HUES64 (cell line): ENCODE measurements at regions not wholly inside any gene's neighbourhood (a gene's known extent, or its start where the extent isn't known, plus 50 kb on each side); places are given as distances from the start of the nearest gene placed in this dataset.

Experiments
- H3K27ac ChIP-seq: 2 replicates; pipeline ENCODE4 v1.7.0; 2013; ENCODE audit warnings: low read depth, low read length, inconsistent platforms
- H3K27me3 ChIP-seq: 2 replicates; pipeline ENCODE4 v1.6.1; 2013; ENCODE audit warnings: mild to moderate bottlenecking, low read length; ENCODE audit not compliant: insufficient read depth
- H3K36me3 ChIP-seq: 2 replicates; pipeline ENCODE4 v1.6.1; 2013; ENCODE audit warnings: mild to moderate bottlenecking, low read length; ENCODE audit not compliant: insufficient read depth
- H3K4me1 ChIP-seq: 2 replicates; pipeline ENCODE4 v1.6.1; 2013; ENCODE audit warnings: mild to moderate bottlenecking, low read length, moderate library complexity; ENCODE audit not compliant: insufficient read depth
- H3K4me3 ChIP-seq: 2 replicates; pipeline ENCODE4 v1.5.1; 2013; ENCODE audit warnings: mild to moderate bottlenecking, low read length, moderate library complexity
- H3K9ac ChIP-seq: 2 replicates; pipeline ENCODE4 v1.6.1; 2013; ENCODE audit warnings: mild to moderate bottlenecking, low read depth, low read length
- H3K9me3 ChIP-seq: 2 replicates; pipeline ENCODE4 v1.6.1; 2013; ENCODE audit warnings: low read depth, low read length; ENCODE audit not compliant: insufficient read depth
- WGBS: fragments of 150-250, 120-280 bp; methylation state at CpG from one replicate; pipeline ENCODE4 v1.1.7; 2013; ENCODE audit warnings: missing lambda C conversion rate; 5-methylcytosine and 5-hydroxymethylcytosine counted together

DNA sequence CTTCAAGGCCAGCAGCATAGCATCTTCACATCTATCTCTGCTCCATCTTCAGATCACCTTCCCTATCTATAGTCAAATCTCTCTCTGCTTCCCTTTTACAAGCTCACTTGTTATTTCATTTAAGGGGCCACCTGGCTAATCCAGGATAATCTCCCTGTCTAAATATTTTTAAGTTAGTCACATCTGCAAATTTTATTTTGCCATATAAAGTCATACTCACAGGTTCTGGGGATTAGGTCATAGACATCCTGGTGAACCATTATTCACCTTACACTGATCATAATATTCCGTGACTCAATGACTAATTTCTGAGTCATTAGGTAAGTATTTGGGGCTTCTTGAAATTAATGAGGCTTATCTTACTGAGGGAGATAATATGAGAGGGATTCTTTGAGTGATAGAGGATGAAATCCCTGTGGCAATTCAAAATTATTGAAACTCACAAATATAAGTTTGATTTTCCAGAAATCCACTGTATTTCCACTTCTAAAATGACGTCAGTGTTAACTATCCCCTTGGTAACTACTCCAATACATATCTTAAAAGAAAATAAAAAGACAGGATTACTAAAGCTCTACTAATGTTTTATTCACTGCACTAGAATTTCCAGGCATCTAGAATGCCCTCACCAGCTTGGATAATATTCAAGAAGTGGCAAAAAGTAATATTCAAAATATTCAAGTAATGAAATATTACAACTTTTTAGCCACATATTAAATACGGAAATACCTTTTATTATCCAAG, 93.7 kb upstream of the RBMS3 start:
- WGBS, result 93% methylated on average over 2 of the region's 3 CpGs
- Histone ChIP-seq H3K4me1 (peaks cover 5% of the 10 kb centered on the region; the same call in 1 of the 2 replicates), H3K4me3 (no peak overlapping the region), H3K27me3 (no peaks in the 10 kb centered on the region), H3K9me3 (no peaks in the 10 kb centered on the region), H3K36me3 (no peaks in the 10 kb centered on the region), H3K27ac (no peak overlapping the region), H3K9ac (no peak overlapping the region)

DNA sequence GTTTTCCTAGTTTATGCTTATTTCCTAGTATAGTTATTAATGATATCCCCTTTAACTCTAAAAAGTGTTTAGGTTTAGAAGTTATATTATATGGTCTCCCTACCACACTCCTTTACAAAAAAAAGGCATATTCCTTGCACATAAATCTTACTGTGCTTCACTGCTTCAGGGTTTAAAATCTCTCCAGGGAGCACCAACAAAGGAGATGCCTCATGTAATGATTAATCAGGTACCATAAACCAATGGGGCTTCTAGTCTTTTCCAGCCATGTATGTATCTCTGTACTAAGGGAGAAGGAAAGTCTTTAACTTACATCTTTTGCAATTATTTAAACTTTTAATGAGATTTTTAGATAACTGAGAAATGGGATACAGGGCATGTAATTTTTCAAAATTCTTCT, 91.5 kb upstream of the RBMS3 start:
- no peaks in the 10 kb centered on the region for H3K27me3 ChIP-seq
- no peak overlapping the region for H3K9ac ChIP-seq
- H3K36me3 ChIP-seq, result no peaks in the 10 kb centered on the region
- H3K9me3 ChIP-seq, result 0 out of 2 replicates have a peak, but pooled peaks cover 6% of the 10 kb centered on the region
- peaks cover 5% of the 10 kb centered on the region; the same call in 1 of the 2 replicates for H3K4me1 ChIP-seq
- no peak overlapping the region for H3K27ac ChIP-seq
- H3K4me3 ChIP-seq, result no peak overlapping the region

- Histone ChIP-seq H3K9me3 (0 out of 2 replicates have a peak, but pooled peaks cover 6% of the 10 kb centered on the region), H3K27me3 (no peaks in the 10 kb centered on the region), H3K4me1 (no peaks in the 10 kb centered on the region), H3K4me3 (no peak overlapping the region), H3K36me3 (no peaks in the 10 kb centered on the region), H3K9ac (no peak overlapping the region), H3K27ac (no peak overlapping the region)
- WGBS, result 100% methylated on average over 1 of the region's 1 CpG
Observed at GRCh38 chr3:29194139-29194538, 86.7 kb upstream of the RBMS3 start.

- Histone ChIP-seq H3K9me3 (0 out of 2 replicates have a peak, but pooled peaks cover 6% of the 10 kb centered on the region), H3K27ac (no peak overlapping the region), H3K4me3 (no peak overlapping the region), H3K27me3 (no peaks in the 10 kb centered on the region), H3K9ac (no peak overlapping the region), H3K4me1 (no peaks in the 10 kb centered on the region), H3K36me3 (no peaks in the 10 kb centered on the region)
- WGBS, result 63% methylated on average over 3 of the region's 3 CpGs
Observed at GRCh38 chr3:29195056-29195455, 85.8 kb upstream of the RBMS3 start.

DNA sequence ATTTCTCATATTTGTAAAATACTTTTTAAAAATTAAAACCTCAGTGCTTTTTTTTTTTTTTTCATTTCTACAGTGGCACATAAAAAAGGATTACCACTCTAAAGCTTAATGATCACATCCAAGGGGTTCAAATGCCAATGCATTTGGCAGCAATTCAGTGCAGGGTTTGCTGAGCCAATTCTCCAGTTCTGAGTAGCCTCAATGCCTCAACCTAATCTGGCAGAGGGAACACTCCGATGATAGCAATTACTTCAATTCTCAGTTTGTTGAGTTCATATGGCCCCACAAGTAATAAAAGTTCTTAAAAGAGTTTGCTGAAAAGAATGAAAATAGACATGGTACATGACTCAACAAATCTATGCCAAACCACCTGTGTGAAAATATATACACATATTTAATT, 79.3 kb upstream of the RBMS3 start:
- Histone ChIP-seq H3K4me1 (no peaks in the 10 kb centered on the region), H3K27ac (no peak overlapping the region)
- 100% methylated on average over 1 of the region's 1 CpG for WGBS

DNA sequence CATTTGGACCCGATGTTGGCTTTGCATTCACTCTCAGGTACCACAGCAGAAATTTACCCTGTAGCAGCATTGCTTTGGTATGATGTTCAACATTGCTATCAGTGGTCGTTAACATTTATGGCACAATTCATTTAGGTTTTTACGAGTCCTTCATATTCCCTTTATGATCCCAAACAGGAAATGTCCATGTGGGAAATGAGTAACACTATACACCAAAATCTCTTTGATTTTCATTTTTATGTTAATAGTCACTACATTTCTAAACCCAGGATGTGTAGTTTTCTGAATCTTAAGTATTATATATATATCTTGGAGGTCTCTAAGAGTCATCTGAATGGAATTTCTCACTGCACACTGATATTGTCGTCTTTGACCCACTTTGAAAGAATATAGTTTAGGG, 78.5 kb upstream of the RBMS3 start:
- H3K4me1 ChIP-seq, result no peaks in the 10 kb centered on the region
- H3K9me3 ChIP-seq, result no peaks in the 10 kb centered on the region
- 96% methylated on average over 3 of the region's 4 CpGs for WGBS
- H3K27me3 ChIP-seq, result no peaks in the 10 kb centered on the region
- H3K27ac ChIP-seq, result no peak overlapping the region
- H3K9ac ChIP-seq, result no peak overlapping the region
- no peaks in the 10 kb centered on the region for H3K36me3 ChIP-seq
- no peak overlapping the region for H3K4me3 ChIP-seq

More for the DNA sequence above, 79.3 kb upstream of the RBMS3 start:
- Histone ChIP-seq H3K36me3 (no peaks in the 10 kb centered on the region), H3K27me3 (no peaks in the 10 kb centered on the region), H3K4me3 (no peak overlapping the region), H3K9me3 (no peaks in the 10 kb centered on the region), H3K9ac (no peak overlapping the region)

- WGBS, result 95% methylated on average over 1 of the region's 1 CpG
- H3K27ac ChIP-seq, result no peak overlapping the region
- H3K36me3 ChIP-seq, result no peaks in the 10 kb centered on the region
- H3K4me1 ChIP-seq, result no peaks in the 10 kb centered on the region
- H3K4me3 ChIP-seq, result no peak overlapping the region
- H3K27me3 ChIP-seq, result no peaks in the 10 kb centered on the region
- H3K9ac ChIP-seq, result no peak overlapping the region
- H3K9me3 ChIP-seq, result no peaks in the 10 kb centered on the region
Observed at GRCh38 chr3:29203851-29204250, 77.0 kb upstream of the RBMS3 start.

GRCh38 chr3:29207427-29207826, 73.4 kb upstream of the RBMS3 start:
- Histone ChIP-seq H3K36me3 (no peaks in the 10 kb centered on the region), H3K27me3 (no peaks in the 10 kb centered on the region)
- whole genome bisulfite sequencing, result 86% methylated on average over 1 of the region's 1 CpG

DNA sequence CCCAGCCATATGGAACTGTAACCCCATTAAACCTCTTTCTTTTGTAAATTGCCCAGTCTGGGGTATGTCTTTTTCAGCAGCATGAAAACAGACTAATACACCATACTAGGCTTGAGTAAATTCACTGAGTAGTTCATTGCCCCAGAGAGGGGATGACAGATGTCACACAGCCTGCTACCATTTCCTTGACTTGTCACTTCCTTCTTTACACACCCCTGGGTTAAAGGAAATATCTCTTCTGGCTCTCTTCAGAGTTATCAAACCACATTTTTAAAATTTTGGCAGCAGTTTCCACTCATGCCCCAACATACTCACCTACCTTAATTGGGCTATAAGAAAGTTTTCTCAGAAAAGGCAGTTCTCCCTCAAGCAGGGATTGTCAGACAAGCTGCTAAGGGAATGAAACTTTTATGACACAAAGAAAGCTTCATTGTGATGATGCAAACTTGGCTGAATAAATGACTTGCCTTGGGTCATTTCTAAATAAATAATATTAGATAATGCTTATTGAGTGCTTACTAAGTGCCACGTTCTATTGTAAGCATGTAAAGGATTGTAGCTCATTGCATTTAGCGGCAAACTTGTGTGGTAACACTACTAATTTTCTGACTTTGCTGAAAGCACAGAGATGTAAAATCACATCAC, 68.0 kb upstream of the RBMS3 start:
- 100% methylated on average over 2 of the region's 2 CpGs for WGBS
- H3K36me3 ChIP-seq, result no peaks in the 10 kb centered on the region
- no peak overlapping the region for H3K4me3 ChIP-seq
- H3K9me3 ChIP-seq, result no peaks in the 10 kb centered on the region
- no peaks in the 10 kb centered on the region for H3K27me3 ChIP-seq
- H3K27ac ChIP-seq, result no peak overlapping the region
- H3K9ac ChIP-seq, result no peak overlapping the region
- 0 out of 2 replicates have a peak, but pooled peaks cover 2% of the 10 kb centered on the region for H3K4me1 ChIP-seq

More at GRCh38 chr3:29207427-29207826, 73.4 kb upstream of the RBMS3 start:
- H3K9me3 ChIP-seq, result no peaks in the 10 kb centered on the region
- H3K27ac ChIP-seq, result no peak overlapping the region
- H3K4me1 ChIP-seq, result 0 out of 2 replicates have a peak, but pooled peaks cover 2% of the 10 kb centered on the region
- no peak overlapping the region for H3K9ac ChIP-seq
- no peak overlapping the region for H3K4me3 ChIP-seq

DNA sequence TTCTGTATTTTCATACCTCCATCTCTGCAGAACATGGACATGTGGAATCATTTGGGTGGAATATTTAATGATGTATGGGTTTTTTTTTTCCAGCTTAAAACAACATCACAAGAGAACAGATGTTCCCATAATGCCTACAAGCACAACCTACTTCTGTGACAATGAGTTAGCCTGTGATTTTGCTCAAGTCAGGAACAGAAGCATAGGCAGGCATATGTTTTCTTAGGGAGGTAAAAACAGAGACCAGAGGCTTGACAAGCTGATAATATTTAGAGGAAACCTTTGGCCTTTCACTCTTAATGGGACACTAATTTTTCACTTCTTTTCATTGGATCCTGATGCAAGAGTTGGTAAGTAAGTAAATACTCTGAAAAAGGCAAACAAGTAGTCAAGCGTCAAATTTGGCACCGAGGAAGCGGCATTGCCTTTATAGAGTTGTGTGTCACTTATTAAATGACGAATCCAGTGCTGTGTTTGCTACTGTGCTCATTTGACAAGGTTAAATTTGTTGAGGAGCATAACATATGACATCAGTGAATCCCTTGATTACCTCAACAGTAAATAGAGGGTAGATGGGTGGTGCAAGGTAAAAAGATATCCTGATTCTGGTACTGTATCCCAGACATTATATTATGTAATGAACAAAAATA, 66.7 kb upstream of the RBMS3 start:
- H3K4me1 ChIP-seq, result 0 out of 2 replicates have a peak, but pooled peaks cover 2% of the 10 kb centered on the region
- H3K27me3 ChIP-seq, result no peaks in the 10 kb centered on the region
- H3K4me3 ChIP-seq, result no peak overlapping the region
- H3K9ac ChIP-seq, result no peak overlapping the region
- WGBS, result 97% methylated on average over 4 of the region's 4 CpGs
- H3K9me3 ChIP-seq, result no peaks in the 10 kb centered on the region
- H3K36me3 ChIP-seq, result no peaks in the 10 kb centered on the region
- no peak overlapping the region for H3K27ac ChIP-seq

DNA sequence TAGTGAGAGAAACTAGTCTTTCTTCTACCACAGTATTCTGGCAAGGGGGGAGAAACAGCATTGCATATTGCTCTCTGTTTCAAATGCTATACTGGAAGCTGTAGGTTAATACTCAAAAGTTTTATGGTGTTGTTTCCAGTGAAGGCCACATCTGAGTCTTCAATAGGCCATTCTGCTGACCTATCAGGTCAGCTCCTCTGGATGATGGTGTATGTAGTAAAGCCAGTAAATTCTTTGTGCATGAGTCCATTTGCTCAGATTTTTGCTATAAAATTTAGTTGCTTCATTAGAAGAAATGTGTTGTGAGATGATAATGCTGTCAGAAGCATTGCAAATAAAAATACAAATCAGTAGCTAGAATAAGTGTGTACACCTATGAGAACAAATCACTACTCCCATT, 64.9 kb upstream of the RBMS3 start:
- Histone ChIP-seq H3K4me1 (no peaks in the 10 kb centered on the region), H3K4me3 (no peak overlapping the region), H3K27me3 (no peaks in the 10 kb centered on the region), H3K27ac (no peak overlapping the region), H3K9me3 (no peaks in the 10 kb centered on the region), H3K9ac (no peak overlapping the region), H3K36me3 (no peaks in the 10 kb centered on the region)
